Panc1 (cell line): ENCODE measurements at regions not wholly inside any gene's neighbourhood (a gene's known extent, or its start where the extent isn't known, plus 50 kb on each side); places are given as distances from the start of the nearest gene placed in this dataset.

Source experiments
- ATAC-seq: fragments of 200-7000 bp; cut with Tn5 transposase; 2 replicates; pipeline ENCODE4 v1.9.1; 2020; ENCODE audit warnings: mild to moderate bottlenecking, moderate library complexity
- BruUV-seq: library from RNA; stranded (reverse); fragments of 400-500 nt; replicated peaks from 2 replicates; lab custom pipeline; 2021; lab: Mats Ljungman, UMichigan
- CTCF ChIA-PET: fragments of 300-600 bp; sonication (Branson Sonifier 250); formaldehyde crosslinking; loops from one replicate; lab custom pipeline; 2022; ENCODE audit warnings: antibody characterized with exemption; lab: Charles Lee
- POLR2A ChIA-PET: fragments of 300-600 bp; sonication (Branson Sonifier 250); formaldehyde crosslinking; loops from one replicate; lab custom pipeline; 2022; ENCODE audit warnings: antibody characterized with exemption; lab: Charles Lee
- DNase-seq: peaks from one replicate; pipeline ENCODE4 v3.0.0-alpha.2; 2010; ENCODE audit warnings: low read depth, low spot score
- H3K27ac ChIP-seq: 2 replicates; pipeline ENCODE4 v1.5.1; 2011; ENCODE audit warnings: mild to moderate bottlenecking, low read length, inconsistent platforms
- H3K27me3 ChIP-seq: fragments of 200-500 bp; sonication (Bioruptor generic); 2 replicates; pipeline ENCODE4 v1.6.0; 2014; ENCODE audit warnings: low read length, inconsistent platforms; ENCODE audit not compliant: control insufficient read depth, insufficient read depth
- H3K36me3 ChIP-seq: fragments of 200-500 bp; sonication (Bioruptor generic); 2 replicates; pipeline ENCODE4 v1.5.1; 2014; ENCODE audit warnings: inconsistent platforms, mild to moderate bottlenecking, low read length, moderate library complexity; ENCODE audit not compliant: control insufficient read depth, insufficient read depth
- H3K4me1 ChIP-seq: 2 replicates; pipeline ENCODE4 v1.5.1; 2011; ENCODE audit warnings: inconsistent platforms, mild to moderate bottlenecking, low read length, moderate library complexity; ENCODE audit not compliant: control insufficient read depth, insufficient read depth
- H3K4me3 ChIP-seq, 2 experiments: 2 replicates each; pipeline ENCODE4 v1.5.1; 2011 to 2012; ENCODE audit warnings: low read depth in 2 of 2, low read length in 2 of 2, mild to moderate bottlenecking in 2 of 2, inconsistent platforms in 1 of 2, moderate library complexity in 1 of 2
- H3K9me3 ChIP-seq: fragments of 200-500 bp; sonication (Bioruptor generic); 2 replicates; pipeline ENCODE4 v1.5.1; 2014; ENCODE audit warnings: low read depth, mild to moderate bottlenecking, inconsistent platforms, low read length, moderate library complexity; ENCODE audit not compliant: control insufficient read depth, insufficient read depth
- CTCF ChIP-seq: fragments of 450-650 bp; IDR thresholded peaks from 2 replicates; pipeline ENCODE4 v1.5.1; 2017; ENCODE audit warnings: mild to moderate bottlenecking
- POLR2AphosphoS5 ChIP-seq: IDR thresholded peaks from 2 replicates; pipeline ENCODE4 v1.6.1; 2012; ENCODE audit warnings: mild to moderate bottlenecking, low read depth, low read length, moderate library complexity
- REST ChIP-seq, 2 experiments: IDR thresholded peaks; 2 replicates each; pipeline ENCODE4 v1.6.1; 2011 to 2012; ENCODE audit warnings: low read depth in 2 of 2, control low read depth in 1 of 2, low read length in 1 of 2, mild to moderate bottlenecking in 1 of 2, moderate library complexity in 1 of 2; ENCODE audit not compliant: insufficient read depth in 1 of 2
- SIN3A ChIP-seq: IDR thresholded peaks from 2 replicates; pipeline ENCODE4 v1.6.1; 2012; ENCODE audit warnings: low read depth, mild to moderate bottlenecking, low read length, moderate library complexity, borderline replicate concordance; ENCODE audit not compliant: insufficient read depth
- TCF7L2 ChIP-seq: IDR thresholded peaks from 2 replicates; pipeline ENCODE4 v1.6.1; 2011; ENCODE audit warnings: mild to moderate bottlenecking, low read depth, low read length, inconsistent platforms
- in situ Hi-C: cut with HindIII; loops from 2 replicates; pipeline ENCODE4 v1.10.0; 2016; ENCODE audit warnings: low sequenced_read_pairs, low pct_unique_long_range_greater_than_20kb
- intact Hi-C: fragments of 100-400 bp; cut with micrococcal nuclease; formaldehyde crosslinking; loops from one replicate; pipeline ENCODE4 v1.10.0; 2022; ENCODE audit not compliant: unreplicated experiment

DNA sequence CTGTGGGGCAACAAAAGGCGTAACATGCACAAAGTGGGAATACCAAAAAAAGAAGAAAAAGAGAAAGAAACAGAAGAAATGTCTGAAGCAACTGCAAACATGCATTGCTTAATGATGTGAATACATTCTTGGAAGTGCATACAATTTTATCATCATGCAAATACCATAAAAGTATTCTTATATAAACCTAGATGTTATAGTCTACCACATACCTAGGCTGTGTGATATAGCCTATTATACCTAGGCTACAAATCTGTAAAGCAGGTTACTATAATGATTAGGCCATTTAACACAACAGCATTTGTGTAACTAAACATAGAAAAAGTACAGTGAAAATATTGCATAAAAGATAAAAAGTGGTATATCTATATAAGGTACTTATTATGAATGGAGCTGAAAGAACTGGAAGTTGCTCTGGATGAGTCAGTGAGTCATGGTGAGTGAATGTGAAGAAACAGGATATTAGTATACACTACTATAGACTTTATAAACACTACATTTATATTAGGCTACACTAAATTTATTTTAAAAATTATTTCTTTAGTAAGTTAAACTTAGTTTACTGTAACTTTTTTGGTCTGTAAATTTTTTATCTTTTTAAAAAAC, 319.4 kb upstream of the KCNH7 start:
- Histone ChIP-seq H3K27me3 (no peaks in the 10 kb centered on the region), H3K27ac (no peak overlapping the region), H3K4me1 (no peaks in the 10 kb centered on the region), H3K9me3 (no peaks in the 10 kb centered on the region), H3K36me3 (no peaks in the 10 kb centered on the region), H3K4me3 (no peak overlapping the region)
- TF ChIP-seq POLR2AphosphoS5, result no peak
- no peak for TF ChIP-seq TCF7L2
- TF ChIP-seq CTCF, result no peak
- no peak for TF ChIP-seq REST (IDR thresholded peaks at IDR 0.05; ENCODE audit: insufficient read depth in 1 of 2, low read depth in 2 of 2, low read length in 1 of 2)
- TF ChIP-seq SIN3A, result no peak
- DNase-seq (no peak), ATAC-seq (no peak)
- POLR2A ChIA-PET, result no interaction called here
- BruUV-seq, result no TSS peak
- intact Hi-C loops (loop anchor here (5.0 to 10.0 kb wide), 2 partner anchors 1337 to 1559 kb away; no protein-coding TSS in a partner anchor), in situ Hi-C loops (no loop called here)
- CTCF ChIA-PET, result no interaction called here

DNA sequence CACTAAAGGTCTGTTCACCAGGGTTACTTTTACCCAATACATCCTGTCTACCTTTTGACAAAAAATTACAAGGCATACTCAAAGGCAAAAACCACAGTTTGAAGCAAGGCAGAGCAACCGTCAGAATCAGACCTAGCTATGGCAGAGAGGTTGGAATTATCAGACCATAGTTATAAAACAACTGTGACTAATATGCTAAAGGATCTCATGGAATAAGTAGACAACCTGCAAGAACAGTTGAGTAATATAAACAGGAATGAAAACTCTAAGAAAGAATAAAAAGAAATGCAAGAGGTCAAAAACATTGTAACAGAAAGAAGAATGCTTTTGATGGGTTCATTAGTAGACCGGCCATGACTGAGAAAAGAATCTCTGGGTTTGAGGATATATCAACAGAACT, 318.8 kb upstream of the KCNH7 start:
- H3K4me3 ChIP-seq, result no peak overlapping the region
- DNase-seq, result no peak
- TF ChIP-seq TCF7L2 (no peak), POLR2AphosphoS5 (no peak), CTCF (no peak), SIN3A (no peak), REST (IDR thresholded peaks at IDR 0.05; ENCODE audit: insufficient read depth in 1 of 2, low read depth in 2 of 2, low read length in 1 of 2) (no peak)
- BruUV-seq, result no TSS peak
- in situ Hi-C loops, result no loop called here
- H3K27ac ChIP-seq, result no peak overlapping the region
- intact Hi-C loops, result loop anchor here (5.0 to 10.0 kb wide), 2 partner anchors 1337 to 1560 kb away; no protein-coding TSS in a partner anchor
- H3K4me1 ChIP-seq, result no peaks in the 10 kb centered on the region
- no peaks in the 10 kb centered on the region for H3K36me3 ChIP-seq
- ChIA-PET POLR2A (no interaction called here), CTCF (no interaction called here)
- H3K9me3 ChIP-seq, result no peaks in the 10 kb centered on the region
- ATAC-seq, result no peak
- H3K27me3 ChIP-seq, result no peaks in the 10 kb centered on the region
